ENCODE measurements at regions not wholly inside any gene's neighbourhood (a gene's known extent, or its start where the extent isn't known, plus 50 kb on each side); places are given as distances from the start of the nearest gene placed in this dataset.
"Not testable (repeated sequence)": the region's sequence is repeated elsewhere in the genome, so short reads cannot be mapped to it uniquely, and the experiment has no call there.

DNA sequence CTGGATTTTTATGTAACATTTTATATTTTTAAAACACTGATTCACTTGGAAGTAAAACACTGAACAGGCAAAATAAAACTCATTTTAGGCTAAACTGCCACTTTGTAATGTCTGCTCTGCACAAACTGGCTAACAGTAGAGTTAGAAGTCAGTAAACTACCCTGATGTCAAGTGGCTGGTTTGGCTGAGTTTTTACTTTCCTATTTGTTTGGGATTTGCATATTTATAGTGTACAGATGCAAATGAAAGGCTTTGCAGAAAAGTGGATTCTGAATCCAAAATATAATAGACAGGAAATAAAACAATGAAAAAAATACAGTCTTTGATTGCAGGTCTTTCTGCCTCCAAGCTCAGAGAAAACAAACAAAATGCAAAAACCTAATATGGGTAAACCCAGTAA is 213.1 kb downstream of the CDH26 start:
- no peak for DNase-seq (ENCODE audit: low read depth)

GRCh38 chr20:60171738-60172137 is 213.5 kb downstream of the CDH26 start:
- no peak for DNase-seq (ENCODE audit: low read depth)

GRCh38 chr20:60172346-60172984 is 214.2 kb downstream of the CDH26 start:
- no peak for DNase-seq (ENCODE audit: low read depth)

- DNase-seq (ENCODE audit: low read depth) = no peak
Measured at GRCh38 chr20:60177080-60177479, 218.9 kb downstream of the CDH26 start.

GRCh38 chr20:60180986-60181385 is 222.8 kb downstream of the CDH26 start:
- no peak for DNase-seq (ENCODE audit: low read depth)

- DNase-seq (ENCODE audit: low read depth) = no peak
Measured at GRCh38 chr20:60186412-60186811, 228.2 kb downstream of the CDH26 start.

DNA sequence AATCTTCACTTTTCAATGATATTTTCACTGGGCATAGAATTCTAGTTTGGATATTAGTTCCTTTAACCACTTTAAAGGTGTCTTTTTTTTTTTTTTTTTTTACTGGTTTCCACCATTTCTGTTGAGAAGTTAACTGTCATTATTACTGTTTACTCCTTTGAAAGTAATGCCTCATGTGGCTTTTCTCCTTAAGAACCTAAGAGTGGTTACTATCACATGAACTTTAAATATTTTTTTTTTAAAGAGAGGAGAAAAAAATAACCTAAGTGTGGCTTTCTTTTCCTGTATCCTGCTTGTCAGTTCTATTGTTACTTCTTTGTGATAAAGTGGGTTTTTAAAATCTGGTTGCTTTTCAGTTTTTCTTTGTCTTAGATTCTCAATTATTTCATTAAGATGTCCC is 229.5 kb downstream of the CDH26 start:
- DNase-seq (ENCODE audit: low read depth) = no peak

- DNase-seq (ENCODE audit: low read depth) = no peak
Measured at GRCh38 chr20:60191014-60191413, 232.8 kb downstream of the CDH26 start.

DNA sequence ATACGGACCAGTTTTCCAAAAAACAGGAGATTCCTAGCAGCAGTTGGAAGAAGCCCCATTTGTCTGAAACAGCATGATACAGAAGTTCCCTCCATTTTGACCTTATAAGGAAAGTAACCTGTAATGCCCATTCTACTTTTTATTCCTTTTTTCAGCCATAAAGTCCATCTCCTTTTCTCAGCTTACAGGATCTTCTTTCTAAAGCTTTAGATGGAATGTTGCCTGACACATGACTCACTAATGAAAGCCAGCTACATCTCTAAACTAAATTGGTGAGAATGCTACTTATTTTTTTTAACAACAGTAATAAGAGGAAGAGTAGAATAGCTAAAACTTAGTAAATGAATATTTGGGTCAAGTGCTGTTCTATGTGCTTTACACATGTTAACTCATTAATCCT is 234.1 kb downstream of the CDH26 start:
- DNase-seq (ENCODE audit: low read depth) = no peak

DNA sequence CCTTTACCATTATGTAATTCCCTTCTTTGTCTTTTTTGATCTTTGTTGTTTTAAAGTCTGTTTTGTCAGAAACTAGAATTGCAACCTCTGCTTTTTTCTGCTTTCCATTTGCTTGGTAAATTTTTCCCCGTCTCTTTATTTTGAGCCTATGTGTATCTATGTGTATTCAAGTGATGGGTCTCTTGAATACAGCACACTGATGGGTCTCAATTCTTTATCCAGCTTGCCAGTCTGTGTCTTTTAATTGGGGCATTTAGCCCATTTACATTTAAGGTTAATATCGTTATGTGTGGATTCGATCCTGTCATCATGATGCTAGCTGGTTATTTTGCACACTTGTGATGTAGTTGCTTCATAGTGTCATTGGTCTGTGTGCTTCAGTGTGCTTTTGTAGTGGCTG is 240.9 kb downstream of the CDH26 start:
- DNase-seq (ENCODE audit: low read depth) = not testable (repeated sequence)

DNA sequence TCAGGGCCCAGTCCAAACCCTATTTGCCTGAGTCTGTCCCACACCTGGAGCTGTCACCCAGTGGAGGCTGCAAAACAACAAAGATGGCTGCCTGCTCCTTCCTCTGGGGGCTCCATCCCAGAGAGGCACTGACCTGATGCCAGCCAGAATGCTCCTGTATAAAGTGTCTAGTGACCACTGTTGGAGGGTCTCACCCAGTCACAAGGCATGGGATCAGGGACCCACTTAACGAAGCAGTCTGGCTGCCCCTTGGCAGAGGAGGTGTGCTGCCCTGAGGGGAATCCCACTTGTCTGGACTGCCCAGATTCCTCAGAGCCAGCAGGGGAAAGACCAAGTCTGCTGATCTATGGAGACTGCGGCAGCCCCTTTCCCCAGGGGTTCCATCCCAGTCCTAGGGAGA is 241.6 kb downstream of the CDH26 start:
- no peak for DNase-seq (ENCODE audit: low read depth)

DNA sequence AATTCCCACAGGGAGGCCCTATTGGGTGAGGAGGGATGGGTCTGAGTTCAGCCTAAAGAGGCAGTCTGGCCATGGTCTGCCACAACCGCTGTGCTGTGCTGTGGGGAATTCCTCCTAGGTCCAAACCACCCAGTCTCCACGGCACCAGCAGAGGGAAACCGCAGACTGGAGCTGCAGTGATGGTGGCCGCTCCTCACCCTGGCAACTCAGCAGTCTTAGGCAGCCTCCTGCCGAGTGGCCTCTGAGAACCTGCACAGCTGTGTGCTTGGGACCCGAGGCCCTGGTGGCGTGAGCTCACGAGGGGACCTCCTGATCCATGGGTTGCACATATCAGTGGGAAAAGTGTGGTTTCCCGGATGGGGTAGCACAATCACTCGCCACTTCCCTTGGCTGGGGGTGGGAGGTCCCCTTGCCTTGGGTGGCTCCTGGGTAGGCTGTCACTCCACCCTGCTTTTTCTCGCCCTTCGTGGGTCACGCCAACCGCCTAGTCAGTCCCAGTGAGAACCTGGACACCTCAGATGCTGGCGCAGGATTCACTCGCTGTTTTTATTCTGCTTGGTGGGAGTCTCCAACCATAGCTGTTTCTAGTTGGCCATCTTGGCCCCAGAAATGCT is 242.2 kb downstream of the CDH26 start:
- no peak for DNase-seq (ENCODE audit: low read depth)

GRCh38 chr20:60201198-60201835 is 243.1 kb downstream of the CDH26 start:
- DNase-seq (ENCODE audit: low read depth) = no peak

DNA sequence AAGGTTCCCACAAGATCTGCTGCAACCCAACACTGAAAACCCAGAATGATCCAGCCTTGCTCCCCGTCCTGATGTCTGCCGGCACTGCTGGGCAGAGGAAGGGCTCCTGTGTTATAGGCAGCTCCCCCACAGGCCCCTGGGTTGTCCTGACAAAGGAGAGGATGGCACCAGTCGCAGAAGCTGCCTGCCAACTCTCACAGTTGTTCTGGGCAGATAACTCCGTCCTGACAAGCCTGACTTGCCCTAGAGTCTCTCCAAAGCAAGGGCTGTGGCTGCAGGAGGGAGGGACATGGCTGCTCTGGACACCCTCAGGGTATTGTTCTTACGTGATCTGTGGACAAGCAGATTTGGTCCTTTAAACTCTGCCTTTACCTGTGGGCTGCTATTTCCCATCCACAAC is 243.8 kb downstream of the CDH26 start:
- no peak for DNase-seq (ENCODE audit: low read depth)

GRCh38 chr20:60203451-60203850 is 245.2 kb downstream of the CDH26 start:
- DNase-seq (ENCODE audit: low read depth) = peak; percentile 52

- no peak for DNase-seq (ENCODE audit: low read depth)
Measured at GRCh38 chr20:60204601-60205000, 246.4 kb downstream of the CDH26 start.

- no peak for DNase-seq (ENCODE audit: low read depth)
Measured at GRCh38 chr20:60206259-60206658, 248.0 kb downstream of the CDH26 start.

DNA sequence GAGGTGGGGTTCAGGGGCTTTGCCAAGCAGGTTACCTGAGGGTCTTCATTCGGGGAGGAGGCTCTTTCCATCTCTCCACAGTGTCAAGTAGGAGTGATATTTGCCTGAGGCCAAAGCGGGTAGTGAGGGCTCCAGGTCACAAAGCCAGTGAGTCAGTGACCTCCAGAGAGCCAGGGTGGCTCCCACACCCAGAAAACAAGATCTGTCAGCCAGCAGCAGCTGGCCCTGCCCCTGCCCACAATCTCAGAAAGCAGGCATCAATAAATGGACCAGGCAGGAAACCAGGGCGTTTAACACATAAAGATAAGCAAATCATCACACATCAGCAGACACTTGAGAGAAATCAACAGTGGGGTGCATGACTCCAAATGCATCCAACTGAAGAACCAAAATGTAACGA is 250.8 kb downstream of the CDH26 start:
- no peak for DNase-seq (ENCODE audit: low read depth)

- peak; percentile 25 for DNase-seq (ENCODE audit: low read depth)
Measured at GRCh38 chr20:60210779-60211617, 252.8 kb downstream of the CDH26 start.

- DNase-seq (ENCODE audit: low read depth) = no peak
Measured at GRCh38 chr20:60211618-60212463, 253.6 kb downstream of the CDH26 start.

- no peak for DNase-seq (ENCODE audit: low read depth)
Measured at GRCh38 chr20:60212695-60213094, 254.5 kb downstream of the CDH26 start.

Measured in HS-5 (cell line).